H1 (cell line): ENCODE measurements at regions not wholly inside any gene's neighbourhood (a gene's known extent, or its start where the extent isn't known, plus 50 kb on each side); places are given as distances from the start of the nearest gene placed in this dataset.

Experiments
- KDM5A ChIP-seq: fragments of 200-600 bp; IDR thresholded peaks from 2 replicates; pipeline ENCODE4 v1.7.1; 2012; ENCODE audit warnings: mild to moderate bottlenecking, low read length, inconsistent platforms, mixed read lengths
- NANOG ChIP-seq: IDR thresholded peaks from 2 replicates; pipeline ENCODE4 v1.6.1; 2011; ENCODE audit warnings: low read length, low read depth, mild to moderate bottlenecking, inconsistent platforms; ENCODE audit not compliant: insufficient read depth, poor library complexity, severe bottlenecking

GRCh38 chr5:1640421-1640881 lies 116.7 kb upstream of the LPCAT1 start (continued):
- no peak for TF ChIP-seq NANOG
- TF ChIP-seq KDM5A, result no peak
